Renal cortex interstitium (tissue), 11 donors: ENCODE measurements at regions not wholly inside any gene's neighbourhood (a gene's known extent, or its start where the extent isn't known, plus 50 kb on each side); places are given as distances from the start of the nearest gene placed in this dataset.

ENCODE experiments used
- DNase-seq, 11 donors: peaks; one replicate each; pipeline ENCODE4 v3.0.0-alpha.2; 2013; ENCODE audit warnings: low read depth in 9 of 11, low spot score in 4 of 11; ENCODE audit errors: extremely low read depth in 1 of 11

GRCh38 chr17:63344383-63344782 is 101.7 kb downstream of the CYB561 start:
- no peak for DNase-seq

- DNase-seq = no peak
These were observed 100.5 kb downstream of the CYB561 start for GRCh38 chr17:63345611-63346010.

- DNase-seq = no peak
These were observed 98.6 kb downstream of the CYB561 start for GRCh38 chr17:63347475-63347874.

GRCh38 chr17:63349478-63350000 is 96.6 kb downstream of the CYB561 start:
- no peak for DNase-seq

GRCh38 chr17:63350364-63350763 is 95.7 kb downstream of the CYB561 start:
- DNase-seq = no peak

GRCh38 chr17:63354256-63354655 is 91.8 kb downstream of the CYB561 start:
- DNase-seq = no peak

- DNase-seq = no peak
These were observed 89.8 kb downstream of the CYB561 start for GRCh38 chr17:63356337-63356757.

GRCh38 chr17:63358111-63358839 is 87.8 kb downstream of the CYB561 start:
- no peak for DNase-seq

GRCh38 chr17:63358956-63359355 is 87.2 kb downstream of the CYB561 start:
- no peak for DNase-seq

GRCh38 chr17:63361182-63361581 is 84.9 kb downstream of the CYB561 start:
- no peak for DNase-seq

GRCh38 chr17:63362115-63362514 is 84.0 kb downstream of the CYB561 start:
- DNase-seq = no peak

GRCh38 chr17:63364387-63364786 is 81.7 kb downstream of the CYB561 start:
- no peak for DNase-seq

GRCh38 chr17:63364944-63365343 is 81.2 kb downstream of the CYB561 start:
- DNase-seq = no peak

GRCh38 chr17:63365366-63366240 is 80.5 kb downstream of the CYB561 start:
- no peak for DNase-seq

- no peak for DNase-seq
These were observed 79.9 kb downstream of the CYB561 start for GRCh38 chr17:63366241-63366566.

GRCh38 chr17:63369233-63369632 is 76.9 kb downstream of the CYB561 start:
- no peak for DNase-seq

GRCh38 chr17:63370696-63371095 is 75.4 kb downstream of the CYB561 start:
- DNase-seq = no peak

GRCh38 chr17:63376949-63377348 is 69.2 kb downstream of the CYB561 start:
- no peak for DNase-seq

- no peak for DNase-seq
These were observed 67.4 kb downstream of the CYB561 start for GRCh38 chr17:63378411-63379375.
